Neural progenitor cell (in vitro differentiated cells): ENCODE measurements at regions not wholly inside any gene's neighbourhood (a gene's known extent, or its start where the extent isn't known, plus 50 kb on each side); places are given as distances from the start of the nearest gene placed in this dataset.
"Not testable (repeated sequence)": the region's sequence is repeated elsewhere in the genome, so short reads cannot be mapped to it uniquely, and the experiment has no call there.

ENCODE experiments used
- DNase-seq: peaks from one replicate; pipeline ENCODE4 v3.0.0-alpha.2; 2016; ENCODE audit warnings: low spot score
- H2AFZ ChIP-seq: fragments of 200-600 bp; sonication (generic); replicated peaks from 2 replicates; pipeline ENCODE4 v1.6.1; 2016; ENCODE audit warnings: antibody characterized with exemption
- H3F3A ChIP-seq: fragments of 200-600 bp; sonication (generic); 2 replicates; pipeline ENCODE4 v1.6.1; 2016; ENCODE audit warnings: antibody characterized with exemption, low read depth
- H3K27ac ChIP-seq: fragments of 200-600 bp; sonication (generic); 2 replicates; pipeline ENCODE4 v1.5.1; 2016; ENCODE audit warnings: mild to moderate bottlenecking
- H3K27me3 ChIP-seq: fragments of 200-600 bp; sonication (generic); 2 replicates; pipeline ENCODE4 v1.6.1; 2016; ENCODE audit warnings: mild to moderate bottlenecking, moderate library complexity
- H3K36me3 ChIP-seq: fragments of 200-600 bp; sonication (generic); 2 replicates; pipeline ENCODE4 v1.5.1; 2016
- H3K4me1 ChIP-seq: fragments of 200-600 bp; sonication (generic); 2 replicates; pipeline ENCODE4 v1.6.1; 2016; ENCODE audit warnings: mixed run types
- H3K4me2 ChIP-seq: fragments of 200-600 bp; sonication (generic); 2 replicates; pipeline ENCODE4 v1.6.1; 2016
- H3K4me3 ChIP-seq: fragments of 200-600 bp; sonication (generic); 2 replicates; pipeline ENCODE4 v1.5.1; 2016
- H3K79me2 ChIP-seq: fragments of 200-600 bp; sonication (generic); 2 replicates; pipeline ENCODE4 v1.6.1; 2016; ENCODE audit warnings: low read depth
- H3K9ac ChIP-seq: fragments of 200-600 bp; sonication (generic); 2 replicates; pipeline ENCODE4 v1.6.1; 2016
- H3K9me3 ChIP-seq: fragments of 200-600 bp; sonication (generic); 2 replicates; pipeline ENCODE4 v1.5.1; 2016; ENCODE audit warnings: low read depth
- H4K20me1 ChIP-seq: fragments of 200-600 bp; sonication (generic); 2 replicates; pipeline ENCODE4 v1.6.1; 2016; ENCODE audit warnings: low read depth
- H3K27ac Mint-ChIP-seq: 3 replicates; pipeline ENCODE4 v1.8.0; 2021; ENCODE audit warnings: mixed read lengths
- H3K27me3 Mint-ChIP-seq: 2 replicates; pipeline ENCODE4 v1.8.0; 2022; ENCODE audit warnings: low read depth, mild to moderate bottlenecking, inconsistent platforms, moderate library complexity, mixed read lengths; ENCODE audit not compliant: insufficient read depth
- H3K36me3 Mint-ChIP-seq: 3 replicates; pipeline ENCODE4 v1.8.0; 2021; ENCODE audit warnings: mixed read lengths
- H3K4me1 Mint-ChIP-seq: 3 replicates; pipeline ENCODE4 v1.8.0; 2021; ENCODE audit warnings: mixed read lengths
- H3K4me3 Mint-ChIP-seq: 3 replicates; pipeline ENCODE4 v1.8.0; 2021; ENCODE audit warnings: mild to moderate bottlenecking, moderate library complexity, mixed read lengths
- H3K9me3 Mint-ChIP-seq: 3 replicates; pipeline ENCODE4 v1.8.0; 2020; ENCODE audit warnings: mixed read lengths
- CTCF ChIP-seq: fragments of 200-600 bp; sonication (generic); IDR thresholded peaks from 2 replicates; pipeline ENCODE4 v1.5.1; 2017; ENCODE audit warnings: antibody characterized with exemption, mild to moderate bottlenecking
- EZH2 ChIP-seq: fragments of 200-600 bp; sonication (generic); IDR thresholded peaks from 2 replicates; pipeline ENCODE4 v1.6.1; 2017; ENCODE audit warnings: antibody characterized with exemption, mild to moderate bottlenecking, moderate library complexity
- EZH2phosphoT487 ChIP-seq: fragments of 200-600 bp; sonication (generic); IDR thresholded peaks from 2 replicates; pipeline ENCODE4 v1.6.1; 2017; ENCODE audit warnings: antibody characterized with exemption

DNA sequence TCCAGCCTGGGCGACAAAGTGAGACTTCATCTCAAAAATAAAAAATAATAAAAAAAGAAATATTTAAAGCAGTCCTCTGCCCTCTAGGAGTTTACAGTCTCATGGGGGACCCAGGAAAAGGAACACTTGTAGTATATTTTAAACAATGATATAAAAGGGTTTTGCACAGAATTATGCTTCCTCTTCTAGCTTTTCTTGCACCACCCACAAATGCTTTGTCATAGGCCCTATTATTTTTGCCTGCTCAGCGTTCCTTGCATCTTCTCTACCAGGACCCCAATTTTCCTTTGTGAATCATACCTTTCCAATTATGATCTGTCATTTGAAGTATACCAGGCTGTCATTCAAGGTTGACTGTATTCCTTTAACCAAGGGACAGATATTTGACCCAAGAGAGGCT lies 164.8 kb upstream of the CDKN2B start:
- no peaks in the 10 kb centered on the region for H3K9me3 Mint-ChIP-seq
- H3K27me3 ChIP-seq: no peaks in the 10 kb centered on the region
- H3K27ac ChIP-seq: no peak overlapping the region
- no peak overlapping the region for H3K4me3 Mint-ChIP-seq
- H3K36me3 Mint-ChIP-seq: no peaks in the 10 kb centered on the region
- H3K4me3 ChIP-seq: no peak overlapping the region
- no peaks in the 10 kb centered on the region for H3K79me2 ChIP-seq
- H4K20me1 ChIP-seq: no peaks in the 10 kb centered on the region
- H3K4me1 Mint-ChIP-seq: peaks cover 9% of the 10 kb centered on the region
- H2AFZ ChIP-seq: no peak overlapping the region
- no peak overlapping the region for H3K9ac ChIP-seq
- H3K9me3 ChIP-seq: no peaks in the 10 kb centered on the region
- TF ChIP-seq EZH2phosphoT487: no peak
- no peak for TF ChIP-seq EZH2
- no peak for TF ChIP-seq CTCF
- no peaks in the 10 kb centered on the region for H3K36me3 ChIP-seq
- DNase-seq: no peak
- no peaks in the 10 kb centered on the region for H3F3A ChIP-seq
- no peak overlapping the region for H3K4me2 ChIP-seq
- no peak overlapping the region for H3K27ac Mint-ChIP-seq
- H3K4me1 ChIP-seq: no peaks in the 10 kb centered on the region
- H3K27me3 Mint-ChIP-seq: no peaks in the 10 kb centered on the region

DNA sequence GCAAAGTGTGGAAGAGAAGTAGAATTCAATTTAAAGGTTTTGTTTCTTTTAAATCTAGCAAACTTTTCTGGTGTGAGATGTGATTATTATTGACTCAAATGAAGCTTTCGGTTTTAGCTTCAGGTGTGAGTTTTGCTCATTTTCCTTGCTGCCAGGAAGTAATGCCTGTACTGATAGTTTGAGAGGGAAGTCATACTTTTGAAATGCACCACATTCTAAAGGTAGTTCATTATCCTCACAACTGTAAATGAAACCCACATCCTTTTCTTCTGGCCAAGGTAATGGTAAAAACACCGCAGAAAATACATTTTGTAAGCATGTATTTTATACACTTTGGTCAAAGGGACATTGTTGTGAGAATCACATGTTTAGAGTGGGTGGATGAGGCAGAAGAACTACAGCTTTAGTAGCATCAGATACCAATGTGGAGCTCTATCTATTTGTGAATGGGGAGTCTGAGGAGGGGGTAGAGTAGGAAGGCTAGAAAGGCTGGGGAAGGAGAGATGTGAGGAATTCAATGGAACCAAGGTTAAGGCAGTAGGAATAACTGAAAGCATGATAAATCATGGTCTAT lies 167.0 kb upstream of the CDKN2B start:
- H3K4me1 Mint-ChIP-seq: no peaks in the 10 kb centered on the region
- no peak overlapping the region for H3K4me2 ChIP-seq
- H3K36me3 Mint-ChIP-seq: no peaks in the 10 kb centered on the region
- no peak for DNase-seq
- no peak overlapping the region for H3K4me3 ChIP-seq
- H3K4me1 ChIP-seq: no peaks in the 10 kb centered on the region
- H4K20me1 ChIP-seq: no peaks in the 10 kb centered on the region
- H3K27ac ChIP-seq: no peak overlapping the region
- no peak overlapping the region for H3K27ac Mint-ChIP-seq
- H2AFZ ChIP-seq: no peak overlapping the region
- H3K27me3 ChIP-seq: no peaks in the 10 kb centered on the region
- no peaks in the 10 kb centered on the region for H3K79me2 ChIP-seq
- no peaks in the 10 kb centered on the region for H3K9me3 ChIP-seq
- H3K9ac ChIP-seq: no peak overlapping the region
- TF ChIP-seq CTCF (no peak), EZH2phosphoT487 (no peak), EZH2 (no peak)
- no peaks in the 10 kb centered on the region for H3K36me3 ChIP-seq
- no peaks in the 10 kb centered on the region for H3K27me3 Mint-ChIP-seq
- H3F3A ChIP-seq: no peaks in the 10 kb centered on the region
- H3K4me3 Mint-ChIP-seq: no peak overlapping the region
- no peaks in the 10 kb centered on the region for H3K9me3 Mint-ChIP-seq

GRCh38 chr9:22181021-22181420 lies 171.9 kb upstream of the CDKN2B start:
- H3K27me3 Mint-ChIP-seq, H3K9me3 ChIP-seq, H3K4me3 ChIP-seq, H3K4me3 Mint-ChIP-seq, H3K79me2 ChIP-seq, H3K4me1 Mint-ChIP-seq, H2AFZ ChIP-seq, H4K20me1 ChIP-seq, H3K27ac ChIP-seq, H3K27ac Mint-ChIP-seq, H3K4me1 ChIP-seq, H3F3A ChIP-seq, H3K9ac ChIP-seq, DNase-seq, H3K36me3 ChIP-seq, H3K27me3 ChIP-seq, H3K9me3 Mint-ChIP-seq, H3K4me2 ChIP-seq, H3K36me3 Mint-ChIP-seq: not testable (repeated sequence)

DNA sequence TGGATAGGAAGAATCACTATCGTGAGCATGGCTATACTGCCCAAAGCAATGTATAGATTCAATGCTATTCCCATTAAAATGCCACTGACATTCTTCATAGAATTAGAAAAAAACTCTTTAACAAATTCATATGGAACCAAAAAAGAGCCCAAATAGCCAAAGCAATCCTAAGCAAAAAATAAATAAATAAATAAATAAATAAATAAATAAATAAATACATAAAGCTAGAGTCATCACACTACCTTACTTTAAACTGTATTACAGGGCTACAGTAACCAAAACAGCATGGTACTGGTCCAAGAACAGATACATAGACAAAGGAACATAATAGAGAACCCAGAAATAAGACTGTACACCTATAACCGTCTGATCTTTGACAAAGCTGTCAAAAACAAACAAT lies 180.4 kb upstream of the CDKN2B start:
- H3K4me2 ChIP-seq: no peak overlapping the region
- no peaks in the 10 kb centered on the region for H3K79me2 ChIP-seq

DNA sequence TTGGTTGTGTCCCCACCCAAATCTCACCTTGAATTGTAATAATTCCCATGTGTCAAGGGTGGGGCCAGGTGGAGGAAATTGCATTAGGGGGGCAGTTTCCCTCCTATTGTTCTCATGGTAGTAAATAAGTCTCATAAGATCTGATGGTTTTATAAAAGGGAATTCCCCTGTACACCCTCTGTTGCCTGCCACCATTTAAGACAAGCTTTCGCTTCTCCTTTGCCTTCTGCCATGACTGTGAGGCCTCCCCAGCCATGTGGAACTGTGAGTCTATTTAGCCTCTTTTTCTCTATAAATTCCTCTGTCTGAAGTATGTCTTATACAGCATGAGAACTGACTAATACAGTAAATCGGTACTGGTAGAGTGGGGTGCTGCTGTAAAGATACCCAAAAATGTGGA lies 187.9 kb upstream of the CDKN2B start:
- not testable (repeated sequence) for H3K4me1 Mint-ChIP-seq, H4K20me1 ChIP-seq, H3K79me2 ChIP-seq, H3K4me3 Mint-ChIP-seq, H2AFZ ChIP-seq, H3K27ac Mint-ChIP-seq, H3K4me3 ChIP-seq, H3K4me1 ChIP-seq, H3K36me3 ChIP-seq, DNase-seq, H3K9me3 ChIP-seq, H3F3A ChIP-seq, H3K36me3 Mint-ChIP-seq, H3K27me3 Mint-ChIP-seq, H3K9ac ChIP-seq, H3K4me2 ChIP-seq, H3K9me3 Mint-ChIP-seq, H3K27me3 ChIP-seq, H3K27ac ChIP-seq

More for the DNA sequence above, 180.4 kb upstream of the CDKN2B start:
- H3K36me3 ChIP-seq: no peaks in the 10 kb centered on the region
- Mint-ChIP-seq H3K27me3 (no peaks in the 10 kb centered on the region), H3K27ac (no peak overlapping the region), H3K4me3 (no peak overlapping the region), H3K9me3 (no peaks in the 10 kb centered on the region), H3K36me3 (no peaks in the 10 kb centered on the region), H3K4me1 (no peaks in the 10 kb centered on the region)
- H3K9me3 ChIP-seq: no peaks in the 10 kb centered on the region
- H2AFZ ChIP-seq: no peak overlapping the region
- no peak overlapping the region for H3K4me3 ChIP-seq
- no peak overlapping the region for H3K27ac ChIP-seq
- H3K4me1 ChIP-seq: no peaks in the 10 kb centered on the region
- H3K27me3 ChIP-seq: no peaks in the 10 kb centered on the region
- H3F3A ChIP-seq: no peaks in the 10 kb centered on the region
- no peaks in the 10 kb centered on the region for H4K20me1 ChIP-seq
- TF ChIP-seq CTCF (no peak), EZH2phosphoT487 (no peak), EZH2 (no peak)
- H3K9ac ChIP-seq: no peak overlapping the region
- DNase-seq: no peak
